Central memory CD4-positive, alpha-beta T cell (primary cell): ENCODE measurements at regions not wholly inside any gene's neighbourhood (a gene's known extent, or its start where the extent isn't known, plus 50 kb on each side); places are given as distances from the start of the nearest gene placed in this dataset.

ENCODE experiments used
- DNase-seq: peaks from one replicate; pipeline ENCODE4 v3.0.0; 2022

GRCh38 chr2:147709655-147710054, 135.2 kb upstream of the ACVR2A start:
- no peak for DNase-seq

- DNase-seq: no peak
Observed at GRCh38 chr2:147703171-147703570, 141.7 kb upstream of the ACVR2A start.

- DNase-seq: no peak
Observed at GRCh38 chr2:147698166-147698565, 146.7 kb upstream of the ACVR2A start.

GRCh38 chr2:147696426-147696825, 148.4 kb upstream of the ACVR2A start:
- DNase-seq: no peak

- no peak for DNase-seq
Observed at GRCh38 chr2:147689220-147689909, 155.5 kb upstream of the ACVR2A start.

GRCh38 chr2:147688242-147688641, 156.6 kb upstream of the ACVR2A start:
- DNase-seq: no peak

- no peak for DNase-seq
Observed at GRCh38 chr2:147686365-147686764, 158.5 kb upstream of the ACVR2A start.

- DNase-seq: no peak
Observed at GRCh38 chr2:147684903-147685302, 159.9 kb upstream of the ACVR2A start.

GRCh38 chr2:147683380-147683779, 161.4 kb upstream of the ACVR2A start:
- DNase-seq: no peak

- DNase-seq: no peak
Observed at GRCh38 chr2:147681093-147681492, 163.7 kb upstream of the ACVR2A start.

GRCh38 chr2:147679955-147680531, 164.8 kb upstream of the ACVR2A start:
- no peak for DNase-seq

- DNase-seq: no peak
Observed at GRCh38 chr2:147679191-147679954, 165.5 kb upstream of the ACVR2A start.

GRCh38 chr2:147665105-147665504, 179.7 kb upstream of the ACVR2A start:
- no peak for DNase-seq

GRCh38 chr2:147663962-147664361, 180.9 kb upstream of the ACVR2A start:
- peak; percentile 30 for DNase-seq

GRCh38 chr2:147663153-147663961, 181.5 kb upstream of the ACVR2A start:
- peak; percentile 63 for DNase-seq

- no peak for DNase-seq
Observed at GRCh38 chr2:147662221-147662620, 182.6 kb upstream of the ACVR2A start.

- no peak for DNase-seq
Observed at GRCh38 chr2:147660680-147661079, 184.1 kb upstream of the ACVR2A start.

- no peak for DNase-seq
Observed at GRCh38 chr2:147659051-147659450, 185.8 kb upstream of the ACVR2A start.

GRCh38 chr2:147657086-147658000, 187.5 kb upstream of the ACVR2A start:
- no peak for DNase-seq

GRCh38 chr2:147649998-147650397, 194.8 kb upstream of the ACVR2A start:
- DNase-seq: no peak

- DNase-seq: no peak
Observed at GRCh38 chr2:147649286-147649685, 195.5 kb upstream of the ACVR2A start.

GRCh38 chr2:147648471-147648870, 196.4 kb upstream of the ACVR2A start:
- no peak for DNase-seq
